IMR-90 (cell line): ENCODE measurements at regions not wholly inside any gene's neighbourhood (a gene's known extent, or its start where the extent isn't known, plus 50 kb on each side); places are given as distances from the start of the nearest gene placed in this dataset.

ENCODE experiments used
- ATAC-seq: fragments of 200-7000 bp; cut with Tn5 transposase; 2 replicates; pipeline ENCODE4 v1.9.1; 2020; ENCODE audit warnings: low read depth, mild to moderate bottlenecking, moderate library complexity
- BruUV-seq: library from RNA; stranded (reverse); fragments of 400-500 nt; replicated peaks from 2 replicates; lab custom pipeline; 2021; lab: Mats Ljungman, UMichigan
- CTCF ChIA-PET: fragments of 300-600 bp; formaldehyde crosslinking; extraction: SDS; loops from one replicate; lab custom pipeline; 2021; ENCODE audit warnings: antibody characterized with exemption; lab: Yijun Ruan, JAX
- POLR2A ChIA-PET: fragments of 300-600 bp; sonication (Branson Sonifier 250); formaldehyde crosslinking; loops from one replicate; lab custom pipeline; 2022; ENCODE audit warnings: antibody characterized with exemption; ENCODE audit not compliant: unreplicated experiment; lab: Charles Lee
- DNase-seq: peaks from one replicate; pipeline ENCODE4 v3.0.0; 2013
- H2AFZ ChIP-seq: replicated peaks from 2 replicates; pipeline ENCODE3; 2013; ENCODE audit warnings: low read length, mild to moderate bottlenecking; ENCODE audit not compliant: poor library complexity
- H2AK5ac ChIP-seq: 2 replicates; pipeline ENCODE4 v1.6.1; 2013; ENCODE audit warnings: low read depth, low read length, inconsistent platforms
- H2AK9ac ChIP-seq: replicated peaks from 2 replicates; pipeline ENCODE3; 2013; ENCODE audit warnings: mild to moderate bottlenecking, low read depth, low read length, moderate library complexity; ENCODE audit not compliant: poor library complexity
- H2BK120ac ChIP-seq: 2 replicates; pipeline ENCODE4 v1.6.1; 2013; ENCODE audit warnings: low read depth, low read length, inconsistent platforms
- H2BK15ac ChIP-seq: 3 replicates; pipeline ENCODE4 v1.6.1; 2013; ENCODE audit warnings: low read depth, low read length, inconsistent platforms
- H2BK20ac ChIP-seq: 2 replicates; pipeline ENCODE4 v1.6.1; 2013; ENCODE audit warnings: low read depth, mild to moderate bottlenecking, inconsistent platforms, low read length, moderate library complexity
- H2BK5ac ChIP-seq: 2 replicates; pipeline ENCODE4 v1.6.1; 2013; ENCODE audit warnings: mild to moderate bottlenecking, low read depth, low read length, inconsistent platforms; ENCODE audit not compliant: poor library complexity, severe bottlenecking
- H3K14ac ChIP-seq: replicated peaks from 2 replicates; pipeline ENCODE4 v1.6.1; 2013; ENCODE audit warnings: low read depth, low read length, inconsistent platforms
- H3K18ac ChIP-seq: 2 replicates; pipeline ENCODE4 v1.6.1; 2013; ENCODE audit warnings: low read depth, low read length, control low read depth
- H3K23ac ChIP-seq: 2 replicates; pipeline ENCODE4 v1.6.1; 2013; ENCODE audit warnings: low read depth, low read length, inconsistent platforms
- H3K27ac ChIP-seq: 2 replicates; pipeline ENCODE4 v1.5.1; 2013; ENCODE audit warnings: mild to moderate bottlenecking, control low read depth, low read length; ENCODE audit not compliant: insufficient read depth
- H3K27me3 ChIP-seq: 2 replicates; pipeline ENCODE4 v1.6.1; 2013; ENCODE audit warnings: low read length; ENCODE audit not compliant: control insufficient read depth, insufficient read depth
- H3K36me3 ChIP-seq: 2 replicates; pipeline ENCODE4 v1.6.1; 2013; ENCODE audit warnings: low read length, mixed read lengths; ENCODE audit not compliant: control insufficient read depth, insufficient read depth
- H3K4ac ChIP-seq: 2 replicates; pipeline ENCODE4 v1.6.1; 2013; ENCODE audit warnings: low read depth, low read length, inconsistent platforms
- H3K4me1 ChIP-seq: 2 replicates; pipeline ENCODE4 v1.6.1; 2013; ENCODE audit warnings: low read length, mixed read lengths; ENCODE audit not compliant: control insufficient read depth, insufficient read depth
- H3K4me2 ChIP-seq: 2 replicates; pipeline ENCODE4 v1.6.1; 2013; ENCODE audit warnings: low read depth, mild to moderate bottlenecking, control low read depth, low read length, moderate library complexity
- H3K4me3 ChIP-seq: 2 replicates; pipeline ENCODE4 v1.5.1; 2013; ENCODE audit warnings: low read depth, mild to moderate bottlenecking, control low read depth, low read length, moderate library complexity; ENCODE audit not compliant: insufficient read depth
- H3K56ac ChIP-seq: 2 replicates; pipeline ENCODE4 v1.6.1; 2013; ENCODE audit warnings: low read length, inconsistent platforms; ENCODE audit not compliant: insufficient read depth; ENCODE audit errors: extremely low read depth
- H3K79me1 ChIP-seq, 2 experiments: 2 replicates each; pipeline ENCODE4 v1.6.1; 2013; ENCODE audit warnings: low read length in 2 of 2, inconsistent platforms in 1 of 2, low read depth in 1 of 2
- H3K9ac ChIP-seq: 2 replicates; pipeline ENCODE4 v1.6.1; 2013; ENCODE audit warnings: low read depth, low read length, control low read depth
- H3K9me1 ChIP-seq: 2 replicates; pipeline ENCODE4 v1.6.1; 2013; ENCODE audit warnings: low read length, inconsistent platforms; ENCODE audit not compliant: insufficient read depth
- H3K9me3 ChIP-seq: 2 replicates; pipeline ENCODE4 v1.6.1; 2013; ENCODE audit warnings: low read length; ENCODE audit not compliant: control insufficient read depth, insufficient read depth
- H4K20me1 ChIP-seq: 2 replicates; pipeline ENCODE4 v1.6.1; 2013; ENCODE audit warnings: low read length, inconsistent platforms; ENCODE audit not compliant: insufficient read depth
- H4K5ac ChIP-seq: 2 replicates; pipeline ENCODE4 v1.6.1; 2013; ENCODE audit warnings: mild to moderate bottlenecking, low read depth, low read length, control low read depth
- H4K8ac ChIP-seq, 2 experiments: 2 replicates each; pipeline ENCODE4 v1.6.1; 2013; ENCODE audit warnings: low read depth in 2 of 2, low read length in 2 of 2, control low read depth in 1 of 2, inconsistent platforms in 1 of 2
- H4K91ac ChIP-seq: 2 replicates; pipeline ENCODE4 v1.6.1; 2013; ENCODE audit warnings: low read depth, low read length, inconsistent platforms; ENCODE audit not compliant: insufficient read depth
- BHLHE40 ChIP-seq: fragments of 150-350 bp; IDR thresholded peaks from 2 replicates; pipeline ENCODE4 v1.6.1; 2016; ENCODE audit warnings: mild to moderate bottlenecking, low read depth, low read length
- CEBPB ChIP-seq: IDR thresholded peaks from 2 replicates; pipeline ENCODE4 v1.6.1; 2012; ENCODE audit warnings: low read depth, low read length, improper control_type of control experiment
- CHD1 ChIP-seq: IDR thresholded peaks from 2 replicates; pipeline ENCODE4 v1.6.1; 2012; ENCODE audit warnings: low read depth, low read length, improper control_type of control experiment
- FOS ChIP-seq: fragments of 150-350 bp; IDR thresholded peaks from 2 replicates; pipeline ENCODE4 v1.6.1; 2016; ENCODE audit warnings: low read depth, low read length
- MAZ ChIP-seq: IDR thresholded peaks from 2 replicates; pipeline ENCODE4 v1.6.1; 2012; ENCODE audit warnings: low read depth, mild to moderate bottlenecking, low read length, improper control_type of control experiment, moderate library complexity, borderline replicate concordance
- MXI1 ChIP-seq: IDR thresholded peaks from 2 replicates; pipeline ENCODE4 v1.6.1; 2012; ENCODE audit warnings: low read depth, mild to moderate bottlenecking, low read length, moderate library complexity, borderline replicate concordance
- NFE2L2 ChIP-seq: fragments of 150-350 bp; IDR thresholded peaks from 2 replicates; pipeline ENCODE4 v1.6.1; 2016; ENCODE audit warnings: low read depth, mild to moderate bottlenecking, low read length
- RFX5 ChIP-seq: IDR thresholded peaks from 2 replicates; pipeline ENCODE4 v1.8.0; 2012; ENCODE audit warnings: low read depth, mild to moderate bottlenecking, low read length, moderate library complexity
- WGBS, 2 experiments: methylation state at CpG; one replicate each; pipeline versions ENCODE4 v1.1.5 to v1.1.7; 2013; ENCODE audit warnings: missing lambda C conversion rate in 2 of 2; ENCODE audit not compliant: insufficient read length in 1 of 2; ENCODE audit errors: extremely low coverage in 2 of 2; 5-methylcytosine and 5-hydroxymethylcytosine counted together
- dilution Hi-C: fragments of 300-500 bp; cut with HindIII; formaldehyde crosslinking; loops from one replicate; pipeline ENCODE4 v1.14.3; 2018; ENCODE audit warnings: low sequenced_read_pairs; ENCODE audit not compliant: unreplicated experiment
- in situ Hi-C: fragments of 300-500 bp; cut with MboI; formaldehyde crosslinking; loops from 3 replicates; pipeline ENCODE4 v1.14.3; 2019; ENCODE audit warnings: low sequenced_read_pairs, inconsistent platforms, mixed read lengths
- intact Hi-C: fragments of 100-400 bp; cut with micrococcal nuclease; formaldehyde crosslinking; loops from 2 replicates; pipeline ENCODE4 v1.10.0; 2022
- TF ChIP-seq, protein P1 (sequence below): fragments of 150-350 bp; IDR thresholded peaks from 2 replicates; pipeline ENCODE4 v1.6.1; 2017; ENCODE audit warnings: mild to moderate bottlenecking, antibody characterized with exemption, low read length, low read depth
- TF ChIP-seq, protein P2 (sequence below): fragments of 150-350 bp; IDR thresholded peaks from 2 replicates; pipeline ENCODE4 v1.6.1; 2016; ENCODE audit warnings: low read depth, mild to moderate bottlenecking, low read length, moderate library complexity, borderline replicate concordance

DNA sequence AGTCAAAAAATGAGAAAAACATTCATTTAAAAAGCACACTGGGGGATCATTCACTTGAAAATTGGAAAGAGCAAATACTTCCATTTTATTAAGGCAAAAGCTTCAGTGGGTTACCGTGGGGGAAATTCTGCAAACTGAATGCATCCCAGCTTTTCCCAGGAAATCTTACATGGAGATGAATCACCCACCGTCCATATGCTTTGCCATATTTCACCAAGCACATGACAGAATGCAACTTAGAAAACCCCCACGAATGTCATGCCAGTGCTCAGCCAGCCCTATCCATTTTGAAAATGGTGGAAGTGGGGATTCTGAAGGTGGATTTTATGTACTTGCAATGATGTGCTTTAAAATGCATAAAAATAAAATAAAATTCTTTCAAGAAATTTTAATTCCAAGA lies 485.5 kb upstream of the ID2 start:
- Histone ChIP-seq H3K9me1 (peaks cover 2% of the 10 kb centered on the region; the same call in 1 of the 2 replicates), H3K4me1 (peaks cover 22% of the 10 kb centered on the region), H3K4me3 (no peak overlapping the region), H4K91ac (no peak overlapping the region), H3K27ac (no peak overlapping the region), H3K18ac (no peak overlapping the region), H4K8ac (no peak overlapping the region), H3K14ac (no peak overlapping the region), H4K5ac (no peak overlapping the region), H2BK120ac (no peak overlapping the region), H2BK15ac (no peak overlapping the region), H2BK5ac (no peak overlapping the region), H3K36me3 (no peaks in the 10 kb centered on the region), H2AK5ac (no peak overlapping the region), H3K79me1 (no peaks in the 10 kb centered on the region), H2BK20ac (no peak overlapping the region), H2AFZ (no peak overlapping the region), H3K56ac (no peak overlapping the region), H3K4ac (no peak overlapping the region), H3K9me3 (no peaks in the 10 kb centered on the region), H2AK9ac (no peak overlapping the region), H3K23ac (no peak overlapping the region), H3K4me2 (no peak overlapping the region), H3K9ac (no peak overlapping the region), H4K20me1 (no peaks in the 10 kb centered on the region), H3K27me3 (no peaks in the 10 kb centered on the region)
- ChIA-PET CTCF (no interaction called here), POLR2A (no interaction called here)
- in situ Hi-C loops (no loop called here), intact Hi-C loops (no loop called here), dilution Hi-C loops (no loop called here)
- peak; percentile 49 for DNase-seq
- BruUV-seq = no TSS peak
- TF ChIP-seq, protein P1, sequence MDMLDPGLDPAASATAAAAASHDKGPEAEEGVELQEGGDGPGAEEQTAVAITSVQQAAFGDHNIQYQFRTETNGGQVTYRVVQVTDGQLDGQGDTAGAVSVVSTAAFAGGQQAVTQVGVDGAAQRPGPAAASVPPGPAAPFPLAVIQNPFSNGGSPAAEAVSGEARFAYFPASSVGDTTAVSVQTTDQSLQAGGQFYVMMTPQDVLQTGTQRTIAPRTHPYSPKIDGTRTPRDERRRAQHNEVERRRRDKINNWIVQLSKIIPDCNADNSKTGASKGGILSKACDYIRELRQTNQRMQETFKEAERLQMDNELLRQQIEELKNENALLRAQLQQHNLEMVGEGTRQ = no peak
- TF ChIP-seq MXI1 (no peak), MAZ (no peak), RFX5 (no peak), NFE2L2 (no peak), CEBPB (no peak), FOS (no peak), CHD1 (no peak), BHLHE40 (no peak)
- TF ChIP-seq, protein P2, sequence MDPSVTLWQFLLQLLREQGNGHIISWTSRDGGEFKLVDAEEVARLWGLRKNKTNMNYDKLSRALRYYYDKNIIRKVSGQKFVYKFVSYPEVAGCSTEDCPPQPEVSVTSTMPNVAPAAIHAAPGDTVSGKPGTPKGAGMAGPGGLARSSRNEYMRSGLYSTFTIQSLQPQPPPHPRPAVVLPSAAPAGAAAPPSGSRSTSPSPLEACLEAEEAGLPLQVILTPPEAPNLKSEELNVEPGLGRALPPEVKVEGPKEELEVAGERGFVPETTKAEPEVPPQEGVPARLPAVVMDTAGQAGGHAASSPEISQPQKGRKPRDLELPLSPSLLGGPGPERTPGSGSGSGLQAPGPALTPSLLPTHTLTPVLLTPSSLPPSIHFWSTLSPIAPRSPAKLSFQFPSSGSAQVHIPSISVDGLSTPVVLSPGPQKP = no peak
- WGBS, 2 experiments = 100% methylated on average over 1 of the region's 3 CpGs; no CpG with 5 or more reads in 1 of the 2 experiments
- ATAC-seq = no peak
